WTC11 (cell line): ENCODE measurements at regions not wholly inside any gene's neighbourhood (a gene's known extent, or its start where the extent isn't known, plus 50 kb on each side); places are given as distances from the start of the nearest gene placed in this dataset.

Source experiments
- ATAC-seq: fragments of 200-7000 bp; cut with Tn5 transposase; 2 replicates; pipeline ENCODE4 v1.10.0; 2021; ENCODE audit warnings: mild to moderate bottlenecking, moderate library complexity
- CTCF ChIA-PET: fragments of 300-600 bp; sonication (Branson Sonifier 250); formaldehyde crosslinking; loops from one replicate; lab custom pipeline; 2021; ENCODE audit warnings: antibody characterized with exemption; lab: Charles Lee
- POLR2A ChIA-PET: fragments of 350-600 bp; sonication (Branson Sonifier 250); formaldehyde crosslinking; loops from one replicate; lab custom pipeline; 2021; ENCODE audit warnings: antibody characterized with exemption; lab: Charles Lee
- DNase-seq: peaks from one replicate; pipeline ENCODE4 v3.0.0; 2021; ENCODE audit warnings: low spot score
- H3K27ac Mint-ChIP-seq: 2 replicates; pipeline ENCODE4 v1.8.0; 2021; ENCODE audit warnings: mixed read lengths
- H3K27me3 Mint-ChIP-seq: 2 replicates; pipeline ENCODE4 v1.8.0; 2021; ENCODE audit warnings: low read depth, mild to moderate bottlenecking, moderate library complexity, mixed read lengths
- H3K36me3 Mint-ChIP-seq: 2 replicates; pipeline ENCODE4 v1.8.0; 2021; ENCODE audit warnings: mixed read lengths
- H3K4me1 Mint-ChIP-seq: 2 replicates; pipeline ENCODE4 v1.8.0; 2022; ENCODE audit warnings: mixed read lengths
- H3K4me3 Mint-ChIP-seq: 2 replicates; pipeline ENCODE4 v1.8.0; 2021; ENCODE audit warnings: mild to moderate bottlenecking, moderate library complexity, mixed read lengths
- H3K9me3 Mint-ChIP-seq: 2 replicates; pipeline ENCODE4 v1.8.0; 2021; ENCODE audit warnings: mixed read lengths
- FOXJ3 ChIP-seq: sonication (generic); formaldehyde crosslinking; IDR thresholded peaks from 2 replicates; pipeline ENCODE4 v1.9.0; 2021; ENCODE audit warnings: missing genetic modification reagents, mild to moderate bottlenecking, borderline replicate concordance
- FOXK1 ChIP-seq: sonication (generic); formaldehyde crosslinking; IDR thresholded peaks from 2 replicates; pipeline ENCODE4 v1.8.0; 2022; ENCODE audit warnings: mild to moderate bottlenecking, moderate library complexity, missing genetic modification reagents
- FOXP1 ChIP-seq: sonication (generic); formaldehyde crosslinking; IDR thresholded peaks from 2 replicates; pipeline ENCODE4 v1.8.0; 2022; ENCODE audit warnings: missing genetic modification reagents, mild to moderate bottlenecking, moderate library complexity, borderline replicate concordance
- IRF2 ChIP-seq: sonication (generic); formaldehyde crosslinking; IDR thresholded peaks from 2 replicates; pipeline ENCODE4 v1.8.0; 2022; ENCODE audit warnings: low read depth, missing genetic modification reagents, borderline replicate concordance
- NR2C2 ChIP-seq: sonication (generic); formaldehyde crosslinking; IDR thresholded peaks from 2 replicates; pipeline ENCODE4 v1.8.0; 2022; ENCODE audit warnings: mild to moderate bottlenecking, missing genetic modification reagents
- SP1 ChIP-seq: sonication (generic); formaldehyde crosslinking; conservative IDR thresholded peaks from 2 replicates; pipeline ENCODE4 v1.8.1; 2022; ENCODE audit warnings: missing genetic modification reagents
- ZNF121 ChIP-seq: sonication (generic); formaldehyde crosslinking; IDR thresholded peaks from 2 replicates; pipeline ENCODE4 v1.8.0; 2023; ENCODE audit warnings: missing genetic modification reagents
- ZNF317 ChIP-seq: sonication (generic); formaldehyde crosslinking; IDR thresholded peaks from 2 replicates; pipeline ENCODE4 v1.8.1; 2023; ENCODE audit warnings: low read depth, mild to moderate bottlenecking, moderate library complexity, missing genetic modification reagents, borderline replicate concordance
- ZNF396 ChIP-seq: fragments of 250-450 bp; sonication (Bioruptor Pico); IDR thresholded peaks from 2 replicates; pipeline ENCODE4 v1.8.0; 2021; ENCODE audit warnings: mild to moderate bottlenecking, moderate library complexity, borderline replicate concordance
- TF ChIP-seq, protein P1 (sequence below): fragments of 250-450 bp; sonication (Bioruptor Pico); conservative IDR thresholded peaks from 2 replicates; pipeline ENCODE4 v1.9.0; 2021; ENCODE audit warnings: mild to moderate bottlenecking
- TF ChIP-seq, protein P2 (sequence below): sonication (generic); formaldehyde crosslinking; IDR thresholded peaks from 2 replicates; pipeline ENCODE4 v1.8.0; 2022; ENCODE audit warnings: mild to moderate bottlenecking, missing genetic modification reagents
- TF ChIP-seq, protein P3 (sequence below): sonication (generic); formaldehyde crosslinking; conservative IDR thresholded peaks from 2 replicates; pipeline ENCODE4 v1.8.1; 2022; ENCODE audit warnings: mild to moderate bottlenecking, missing genetic modification reagents
- TF ChIP-seq, protein P4 (sequence below): fragments of 200-600 bp; IDR thresholded peaks from 2 replicates; pipeline ENCODE4 v1.8.0; 2022; ENCODE audit warnings: antibody characterized with exemption
- TF ChIP-seq, protein P5 (sequence below): fragments of 250-450 bp; sonication (Bioruptor Pico); IDR thresholded peaks from 2 replicates; pipeline ENCODE4 v2.1.2; 2022; ENCODE audit warnings: mild to moderate bottlenecking, moderate library complexity
- TF ChIP-seq, protein P6 (sequence below): sonication (generic); formaldehyde crosslinking; IDR thresholded peaks from 2 replicates; pipeline ENCODE4 v1.8.0; 2022; ENCODE audit warnings: mild to moderate bottlenecking, missing genetic modification reagents
- TF ChIP-seq, protein P7 (sequence below): sonication (generic); formaldehyde crosslinking; IDR thresholded peaks from 2 replicates; pipeline ENCODE4 v1.8.0; 2022; ENCODE audit warnings: mild to moderate bottlenecking, missing genetic modification reagents

DNA sequence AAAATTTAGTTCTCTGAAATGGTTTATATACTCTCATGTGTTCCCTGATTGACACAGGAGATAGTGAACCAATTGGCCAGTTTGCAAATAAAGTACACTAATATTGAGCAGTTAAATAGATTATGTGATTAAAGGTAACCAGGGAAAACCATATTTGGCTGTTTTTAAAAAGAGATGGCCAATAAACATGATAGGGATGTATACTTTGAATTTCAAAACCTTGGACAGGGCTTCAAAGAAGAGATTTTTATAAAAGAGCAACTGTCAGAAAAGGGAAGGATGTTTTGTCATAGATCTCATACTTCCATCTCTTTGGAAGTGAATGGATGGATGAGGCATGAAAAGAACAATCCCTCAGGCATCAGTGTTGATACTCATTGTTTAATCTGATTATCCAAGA is 825.3 kb downstream of the STIM2 start (continued):
- TF ChIP-seq, protein P1, sequence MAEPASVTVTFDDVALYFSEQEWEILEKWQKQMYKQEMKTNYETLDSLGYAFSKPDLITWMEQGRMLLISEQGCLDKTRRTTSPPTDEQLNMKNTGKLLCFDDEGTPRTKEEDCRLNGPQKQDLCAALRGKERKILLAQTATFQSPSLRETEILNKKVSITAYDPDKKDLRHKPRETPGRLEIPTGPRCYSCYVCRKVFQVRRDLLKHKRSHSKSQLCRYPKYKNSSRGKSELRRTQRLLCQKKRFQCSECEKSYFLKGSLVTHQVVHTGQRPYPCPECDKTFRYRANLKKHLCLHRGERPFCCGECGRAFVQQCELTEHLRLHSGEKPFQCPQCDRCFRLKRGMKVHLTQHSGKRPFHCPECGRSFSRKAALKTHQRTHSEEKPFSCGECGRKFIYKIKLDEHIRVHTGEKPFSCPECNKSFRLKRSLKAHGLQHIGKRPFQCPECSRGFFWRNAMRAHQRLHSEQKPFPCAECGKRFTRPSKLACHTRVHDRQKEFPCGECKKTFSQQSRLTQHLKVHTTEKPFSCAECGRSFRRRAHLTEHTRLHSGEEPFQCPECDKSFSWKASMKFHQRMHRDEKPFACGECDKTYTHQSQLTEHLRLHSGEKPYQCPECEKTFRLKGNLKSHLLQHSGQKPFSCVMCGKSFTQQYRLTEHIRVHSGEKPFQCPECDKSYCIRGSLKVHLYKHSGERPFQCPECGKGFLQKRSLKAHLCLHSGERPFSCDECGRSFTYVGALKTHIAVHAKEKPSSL (CRISPR knock-in tag) = no peak
- TF ChIP-seq, protein P2, sequence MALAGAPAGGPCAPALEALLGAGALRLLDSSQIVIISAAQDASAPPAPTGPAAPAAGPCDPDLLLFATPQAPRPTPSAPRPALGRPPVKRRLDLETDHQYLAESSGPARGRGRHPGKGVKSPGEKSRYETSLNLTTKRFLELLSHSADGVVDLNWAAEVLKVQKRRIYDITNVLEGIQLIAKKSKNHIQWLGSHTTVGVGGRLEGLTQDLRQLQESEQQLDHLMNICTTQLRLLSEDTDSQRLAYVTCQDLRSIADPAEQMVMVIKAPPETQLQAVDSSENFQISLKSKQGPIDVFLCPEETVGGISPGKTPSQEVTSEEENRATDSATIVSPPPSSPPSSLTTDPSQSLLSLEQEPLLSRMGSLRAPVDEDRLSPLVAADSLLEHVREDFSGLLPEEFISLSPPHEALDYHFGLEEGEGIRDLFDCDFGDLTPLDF (CRISPR knock-in tag) = no peak
- TF ChIP-seq, protein P3, sequence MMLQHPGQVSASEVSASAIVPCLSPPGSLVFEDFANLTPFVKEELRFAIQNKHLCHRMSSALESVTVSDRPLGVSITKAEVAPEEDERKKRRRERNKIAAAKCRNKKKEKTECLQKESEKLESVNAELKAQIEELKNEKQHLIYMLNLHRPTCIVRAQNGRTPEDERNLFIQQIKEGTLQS (CRISPR knock-in tag) = no peak
- TF ChIP-seq ZNF121 (no peak), SP1 (CRISPR knock-in tag) (no peak), FOXJ3 (CRISPR knock-in tag) (no peak), NR2C2 (no peak), FOXP1 (CRISPR knock-in tag) (no peak)

DNA sequence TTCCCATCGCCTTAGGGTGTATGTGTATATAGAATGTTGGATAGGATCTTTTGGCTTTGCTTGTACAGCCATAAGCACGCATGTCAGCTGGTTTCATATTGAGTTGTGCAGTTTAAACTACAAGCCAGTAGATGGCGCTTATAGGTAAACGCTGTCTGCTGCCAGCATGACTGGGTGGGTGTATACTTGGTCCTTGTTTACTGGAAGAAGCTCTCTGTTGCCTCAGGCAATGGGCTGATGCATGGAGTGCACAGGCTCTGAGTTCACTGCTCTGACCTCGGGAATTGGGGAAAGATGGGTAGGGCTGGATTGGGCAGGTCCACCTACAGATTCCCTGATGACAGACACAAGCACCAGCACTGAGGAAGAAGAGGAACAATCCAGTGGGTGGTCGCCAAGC is 831.5 kb downstream of the STIM2 start:
- CTCF ChIA-PET = interaction anchor here (0.6 to 2.0 kb wide), 11 partner anchors 8 to 335 kb away, joined by 3 to 6 read pairs (median 4); no protein-coding TSS in a partner anchor
- TF ChIP-seq, protein P4, sequence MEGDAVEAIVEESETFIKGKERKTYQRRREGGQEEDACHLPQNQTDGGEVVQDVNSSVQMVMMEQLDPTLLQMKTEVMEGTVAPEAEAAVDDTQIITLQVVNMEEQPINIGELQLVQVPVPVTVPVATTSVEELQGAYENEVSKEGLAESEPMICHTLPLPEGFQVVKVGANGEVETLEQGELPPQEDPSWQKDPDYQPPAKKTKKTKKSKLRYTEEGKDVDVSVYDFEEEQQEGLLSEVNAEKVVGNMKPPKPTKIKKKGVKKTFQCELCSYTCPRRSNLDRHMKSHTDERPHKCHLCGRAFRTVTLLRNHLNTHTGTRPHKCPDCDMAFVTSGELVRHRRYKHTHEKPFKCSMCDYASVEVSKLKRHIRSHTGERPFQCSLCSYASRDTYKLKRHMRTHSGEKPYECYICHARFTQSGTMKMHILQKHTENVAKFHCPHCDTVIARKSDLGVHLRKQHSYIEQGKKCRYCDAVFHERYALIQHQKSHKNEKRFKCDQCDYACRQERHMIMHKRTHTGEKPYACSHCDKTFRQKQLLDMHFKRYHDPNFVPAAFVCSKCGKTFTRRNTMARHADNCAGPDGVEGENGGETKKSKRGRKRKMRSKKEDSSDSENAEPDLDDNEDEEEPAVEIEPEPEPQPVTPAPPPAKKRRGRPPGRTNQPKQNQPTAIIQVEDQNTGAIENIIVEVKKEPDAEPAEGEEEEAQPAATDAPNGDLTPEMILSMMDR = peak; percentile 52
- TF ChIP-seq ZNF396 (CRISPR knock-in tag) = no peak
- peak; percentile 80; the same call in 1 of the 2 replicates for TF ChIP-seq FOXK1 (CRISPR knock-in tag)
- TF ChIP-seq, protein P5, sequence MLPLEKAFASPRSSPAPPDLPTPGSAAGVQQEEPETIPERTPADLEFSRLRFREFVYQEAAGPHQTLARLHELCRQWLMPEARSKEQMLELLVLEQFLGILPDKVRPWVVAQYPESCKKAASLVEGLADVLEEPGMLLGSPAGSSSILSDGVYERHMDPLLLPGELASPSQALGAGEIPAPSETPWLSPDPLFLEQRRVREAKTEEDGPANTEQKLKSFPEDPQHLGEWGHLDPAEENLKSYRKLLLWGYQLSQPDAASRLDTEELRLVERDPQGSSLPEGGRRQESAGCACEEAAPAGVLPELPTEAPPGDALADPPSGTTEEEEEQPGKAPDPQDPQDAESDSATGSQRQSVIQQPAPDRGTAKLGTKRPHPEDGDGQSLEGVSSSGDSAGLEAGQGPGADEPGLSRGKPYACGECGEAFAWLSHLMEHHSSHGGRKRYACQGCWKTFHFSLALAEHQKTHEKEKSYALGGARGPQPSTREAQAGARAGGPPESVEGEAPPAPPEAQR (CRISPR knock-in tag) = no peak
- no peak for TF ChIP-seq IRF2
- TF ChIP-seq, protein P6, sequence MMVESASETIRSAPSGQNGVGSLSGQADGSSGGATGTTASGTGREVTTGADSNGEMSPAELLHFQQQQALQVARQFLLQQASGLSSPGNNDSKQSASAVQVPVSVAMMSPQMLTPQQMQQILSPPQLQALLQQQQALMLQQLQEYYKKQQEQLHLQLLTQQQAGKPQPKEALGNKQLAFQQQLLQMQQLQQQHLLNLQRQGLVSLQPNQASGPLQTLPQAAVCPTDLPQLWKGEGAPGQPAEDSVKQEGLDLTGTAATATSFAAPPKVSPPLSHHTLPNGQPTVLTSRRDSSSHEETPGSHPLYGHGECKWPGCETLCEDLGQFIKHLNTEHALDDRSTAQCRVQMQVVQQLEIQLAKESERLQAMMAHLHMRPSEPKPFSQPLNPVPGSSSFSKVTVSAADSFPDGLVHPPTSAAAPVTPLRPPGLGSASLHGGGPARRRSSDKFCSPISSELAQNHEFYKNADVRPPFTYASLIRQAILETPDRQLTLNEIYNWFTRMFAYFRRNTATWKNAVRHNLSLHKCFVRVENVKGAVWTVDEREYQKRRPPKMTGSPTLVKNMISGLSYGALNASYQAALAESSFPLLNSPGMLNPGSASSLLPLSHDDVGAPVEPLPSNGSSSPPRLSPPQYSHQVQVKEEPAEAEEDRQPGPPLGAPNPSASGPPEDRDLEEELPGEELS (CRISPR knock-in tag) = 0 out of 2 replicates have a peak, but pooled peaks have one; percentile 16
- TF ChIP-seq ZNF317 (CRISPR knock-in tag) = no peak
- TF ChIP-seq, protein P7, sequence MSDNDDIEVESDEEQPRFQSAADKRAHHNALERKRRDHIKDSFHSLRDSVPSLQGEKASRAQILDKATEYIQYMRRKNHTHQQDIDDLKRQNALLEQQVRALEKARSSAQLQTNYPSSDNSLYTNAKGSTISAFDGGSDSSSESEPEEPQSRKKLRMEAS (CRISPR knock-in tag) = no peak
- peak; percentile 97 for ATAC-seq
- H3K4me3 Mint-ChIP-seq = no peak overlapping the region
- H3K27me3 Mint-ChIP-seq = no peaks in the 10 kb centered on the region
- H3K36me3 Mint-ChIP-seq = no peaks in the 10 kb centered on the region
- H3K27ac Mint-ChIP-seq = no peak overlapping the region
- POLR2A ChIA-PET = no interaction called here
- 0 out of 2 replicates have a peak, but pooled peaks cover under 1% of the 10 kb centered on the region for H3K4me1 Mint-ChIP-seq
- peak; percentile 15 for DNase-seq
- H3K9me3 Mint-ChIP-seq = no peaks in the 10 kb centered on the region
